GM19467 (cell line): ENCODE measurements at regions not wholly inside any gene's neighbourhood (a gene's known extent, or its start where the extent isn't known, plus 50 kb on each side); places are given as distances from the start of the nearest gene placed in this dataset.
"Not testable (repeated sequence)": the region's sequence is repeated elsewhere in the genome, so short reads cannot be mapped to it uniquely, and the experiment has no call there.

Source experiments
- ATAC-seq: cut with Tn5 transposase; IDR thresholded peaks from one replicate; pipeline ENCODE4 v1.9.1; 2021; ENCODE audit warnings: mild to moderate bottlenecking, moderate library complexity; ENCODE audit not compliant: unreplicated experiment

DNA sequence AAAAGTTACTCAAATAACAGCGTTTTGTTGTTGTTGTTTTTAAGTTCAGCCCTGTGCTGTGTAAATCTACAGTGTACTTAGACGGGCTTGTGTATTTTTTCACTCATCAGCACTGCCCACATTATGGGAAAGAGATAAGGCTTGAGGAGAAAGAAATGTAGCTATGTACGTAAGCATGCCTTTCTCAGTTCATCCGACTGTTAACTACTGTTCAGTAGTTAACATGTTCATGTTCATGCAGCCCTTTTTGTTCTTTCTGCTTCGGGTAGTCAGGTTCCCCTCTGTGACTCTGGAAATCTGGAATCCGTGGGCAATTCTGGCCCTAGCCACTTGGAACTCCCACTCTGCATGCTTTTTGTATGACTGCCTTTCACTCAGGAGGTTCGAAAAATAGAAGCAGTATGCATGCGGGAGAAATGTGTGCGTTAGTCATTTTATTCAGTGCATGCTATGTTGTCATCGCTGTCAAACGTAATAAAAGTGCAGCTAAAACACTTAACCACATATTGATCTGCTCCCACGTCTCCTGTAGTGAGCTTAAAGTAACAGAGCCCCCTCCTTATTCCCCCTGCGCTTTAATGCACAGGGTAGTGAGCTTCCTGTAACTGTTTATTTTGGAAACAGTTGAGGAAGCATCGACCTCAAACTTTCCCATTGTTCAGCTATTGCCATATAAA lies 283.1 kb upstream of the NR2F2 start:
- ATAC-seq, result no peak

GRCh38 chr15:96049323-96049722 lies 281.2 kb upstream of the NR2F2 start:
- ATAC-seq, result no peak

- no peak for ATAC-seq
Measured at GRCh38 chr15:96049766-96050165, 280.7 kb upstream of the NR2F2 start.

DNA sequence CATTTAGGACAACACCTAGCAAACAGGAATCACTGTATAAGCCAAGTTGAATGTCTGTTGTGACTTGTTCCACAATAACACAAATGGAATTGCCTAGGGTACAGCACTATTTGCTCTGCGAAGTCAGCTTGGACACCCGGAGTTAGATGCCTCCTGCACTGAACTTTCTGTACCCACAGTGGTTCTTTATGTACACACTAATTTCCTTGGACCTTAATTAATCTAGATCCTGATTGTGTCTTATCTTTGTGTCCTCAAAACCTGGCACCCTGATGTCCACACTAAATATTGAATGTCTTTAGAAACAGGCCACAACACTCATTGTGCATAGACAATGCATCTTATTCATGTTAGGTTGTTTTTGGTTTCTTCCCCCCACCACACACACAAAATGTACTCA lies 278.9 kb upstream of the NR2F2 start:
- no peak for ATAC-seq

DNA sequence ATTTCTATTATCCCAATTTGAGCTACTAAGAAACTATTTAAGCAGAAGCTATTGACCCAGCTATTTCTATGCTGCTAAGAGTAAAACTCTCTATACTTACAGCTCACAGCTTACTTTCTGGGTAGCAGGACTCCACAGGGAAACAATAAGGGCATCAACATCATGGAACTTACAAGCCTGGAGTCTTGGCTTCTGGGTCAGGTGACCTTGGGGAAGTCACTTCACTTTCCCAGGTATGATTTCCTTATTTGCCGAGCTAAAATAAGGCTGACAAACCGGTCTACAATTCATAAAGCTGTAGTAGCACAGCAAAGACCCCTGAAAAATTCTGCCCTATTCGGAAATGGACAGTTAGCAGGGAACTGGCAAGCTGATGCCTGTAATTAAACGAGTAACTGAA lies 278.3 kb upstream of the NR2F2 start:
- no peak for ATAC-seq

GRCh38 chr15:96052572-96053030 lies 277.9 kb upstream of the NR2F2 start:
- no peak for ATAC-seq

- no peak for ATAC-seq
Measured at GRCh38 chr15:96053031-96053780, 277.3 kb upstream of the NR2F2 start.

GRCh38 chr15:96053781-96054428 lies 276.6 kb upstream of the NR2F2 start:
- no peak for ATAC-seq

DNA sequence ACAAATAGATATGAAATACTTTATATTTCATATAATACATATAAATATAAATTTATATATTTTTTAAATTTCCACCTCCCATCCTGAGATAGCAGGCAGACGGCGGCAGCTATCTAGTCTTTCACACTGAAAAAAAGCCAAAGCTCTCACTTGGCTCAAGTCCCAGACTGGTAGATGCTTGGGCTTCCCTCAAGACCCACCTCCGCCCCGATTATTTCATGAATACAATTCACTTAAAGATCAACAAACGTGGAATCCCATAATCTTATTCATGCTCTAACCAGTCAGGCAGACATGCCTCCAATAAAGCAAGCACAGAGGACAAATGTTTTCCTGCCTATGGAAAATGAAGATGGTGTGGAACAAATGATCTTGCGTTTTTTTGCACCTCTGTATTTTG lies 275.9 kb upstream of the NR2F2 start:
- no peak for ATAC-seq

- no peak for ATAC-seq
Measured at GRCh38 chr15:96058103-96058851, 272.2 kb upstream of the NR2F2 start.

GRCh38 chr15:96058852-96059103 lies 271.7 kb upstream of the NR2F2 start:
- not testable (repeated sequence) for ATAC-seq

- ATAC-seq, result not testable (repeated sequence)
Measured at GRCh38 chr15:96060591-96060990, 269.9 kb upstream of the NR2F2 start.

GRCh38 chr15:96064351-96064756 lies 266.1 kb upstream of the NR2F2 start:
- ATAC-seq, result no peak

DNA sequence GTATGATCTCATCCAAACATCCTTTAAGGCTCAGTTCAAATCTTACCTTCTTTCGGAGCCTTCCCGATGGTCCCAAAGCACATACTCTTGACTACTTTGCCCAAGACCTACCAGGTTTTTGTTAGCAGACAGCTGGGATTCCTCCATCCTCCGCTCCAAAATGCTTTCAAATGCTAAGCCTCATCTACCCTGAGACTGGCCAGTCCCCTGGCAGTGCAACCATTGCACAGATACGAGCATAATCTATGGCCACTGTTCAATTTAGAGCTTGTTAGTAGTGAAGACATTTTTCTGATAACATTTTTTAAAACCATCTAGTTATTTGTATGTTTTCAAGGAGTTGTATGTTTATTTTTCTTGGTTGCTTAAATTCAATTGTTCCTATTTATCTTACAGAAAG lies 264.4 kb upstream of the NR2F2 start:
- no peak for ATAC-seq

- no peak for ATAC-seq
Measured at GRCh38 chr15:96066852-96067495, 263.5 kb upstream of the NR2F2 start.

DNA sequence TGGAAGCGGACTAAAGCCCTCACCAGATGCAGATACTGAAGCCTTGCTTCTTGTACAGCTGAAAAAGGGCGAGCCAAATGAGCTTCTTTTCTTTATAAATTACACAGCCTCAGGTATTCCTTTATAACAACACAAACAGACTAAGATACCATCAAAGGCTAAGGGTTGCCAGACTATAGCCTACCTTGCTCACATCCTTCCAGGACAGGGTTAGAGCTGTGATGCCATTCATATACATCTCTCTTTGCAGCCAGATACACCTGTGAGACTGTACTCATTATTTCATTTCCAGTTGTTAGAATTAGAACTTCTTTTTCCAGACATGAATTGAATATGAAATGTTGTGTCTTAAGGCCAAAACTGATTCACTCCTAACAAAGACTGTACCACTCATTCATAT lies 262.8 kb upstream of the NR2F2 start:
- no peak for ATAC-seq

DNA sequence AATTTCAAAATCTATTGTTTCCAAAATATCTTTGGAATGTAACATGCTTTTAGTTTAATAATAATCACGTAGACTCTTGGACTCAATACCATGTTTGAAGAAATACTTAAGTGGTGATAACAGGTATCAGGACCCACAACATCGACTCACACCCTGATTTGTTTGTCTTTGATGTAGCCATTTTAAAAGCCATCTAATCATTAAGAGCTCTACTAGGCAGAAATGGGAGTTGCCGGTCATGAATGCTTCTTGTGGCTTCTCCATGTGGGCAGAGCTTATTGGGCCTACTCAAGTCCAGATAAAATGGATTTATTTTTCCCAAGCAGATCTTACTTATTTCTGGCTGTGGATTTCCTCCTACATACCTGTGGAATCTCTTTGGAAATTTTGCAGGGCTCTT lies 261.6 kb upstream of the NR2F2 start:
- ATAC-seq, result no peak

DNA sequence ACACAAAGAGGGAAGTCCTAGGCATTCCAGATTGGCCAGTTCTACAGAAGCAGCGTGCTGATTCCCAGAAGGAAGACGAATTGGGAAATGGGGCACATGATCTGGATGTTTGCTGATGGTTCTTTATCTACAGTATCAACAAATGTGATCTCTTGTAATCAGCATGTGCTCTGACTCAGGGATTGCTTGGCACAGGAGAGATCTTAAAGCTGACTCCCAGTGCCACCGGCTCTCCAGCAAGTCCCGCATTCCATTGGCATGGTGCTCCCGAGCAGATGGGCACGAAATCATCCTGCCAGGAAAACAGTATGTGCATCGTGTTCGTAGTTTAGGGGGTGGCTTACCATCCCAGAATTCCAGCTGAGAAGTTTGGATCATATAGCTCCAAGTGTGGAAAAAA lies 259.9 kb upstream of the NR2F2 start:
- ATAC-seq, result no peak

DNA sequence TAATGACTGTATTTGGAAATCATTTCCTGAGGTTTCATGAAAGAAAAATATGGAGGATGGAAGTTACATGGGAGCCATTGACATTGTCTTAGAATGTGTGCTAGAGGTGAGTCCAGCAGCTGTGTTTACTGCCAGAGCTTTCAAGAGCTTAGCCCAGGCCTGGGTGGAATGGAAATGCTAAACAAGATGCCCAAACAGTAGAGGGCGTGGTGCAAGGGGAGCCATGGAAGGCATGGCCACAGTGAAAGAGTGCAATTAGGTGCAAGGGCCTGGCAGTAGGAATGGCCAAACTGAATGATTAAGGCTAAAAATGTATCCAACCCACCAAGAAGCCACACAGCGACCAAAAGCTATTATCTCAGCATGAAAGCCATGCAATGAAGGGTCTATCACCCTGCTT lies 257.7 kb upstream of the NR2F2 start:
- no peak for ATAC-seq

GRCh38 chr15:96073908-96074307 lies 256.6 kb upstream of the NR2F2 start:
- ATAC-seq, result no peak

DNA sequence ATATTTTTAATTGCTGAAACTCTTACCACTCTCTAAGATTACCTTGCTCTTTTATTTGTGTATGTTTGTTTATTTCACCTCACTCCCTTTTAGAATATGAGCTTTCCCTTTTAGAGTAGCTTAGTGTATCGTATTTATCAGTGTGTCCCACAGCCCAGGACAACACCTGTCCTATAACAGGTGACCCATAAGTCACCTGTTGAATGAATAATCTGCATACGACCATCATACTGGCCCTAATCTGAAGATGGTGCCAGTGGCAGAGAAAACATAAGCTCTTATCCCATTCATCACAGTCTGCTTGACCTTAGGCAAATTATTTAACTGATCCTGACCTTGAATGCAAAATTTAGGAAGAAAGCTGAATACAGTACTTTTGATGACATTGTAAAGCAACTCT lies 254.6 kb upstream of the NR2F2 start:
- ATAC-seq, result no peak
